ENCODE measurements at regions not wholly inside any gene's neighbourhood (a gene's known extent, or its start where the extent isn't known, plus 50 kb on each side); places are given as distances from the start of the nearest gene placed in this dataset.
"Not testable (repeated sequence)": the region's sequence is repeated elsewhere in the genome, so short reads cannot be mapped to it uniquely, and the experiment has no call there.

GRCh38 chr1:199083680-199084079 lies 444.8 kb downstream of the PTPRC start:
- H3K36me3 Mint-ChIP-seq = no peaks in the 10 kb centered on the region
- H3K27ac Mint-ChIP-seq = no peak overlapping the region
- no peaks in the 10 kb centered on the region for H3K9me3 Mint-ChIP-seq
- H3K4me1 Mint-ChIP-seq = peaks cover 12% of the 10 kb centered on the region
- DNase-seq (ENCODE audit: low spot score in 2 of 2) = no peak
- no peak for ATAC-seq
- no peak overlapping the region for H3K4me3 Mint-ChIP-seq

- no peak for ATAC-seq
- H3K36me3 Mint-ChIP-seq = no peaks in the 10 kb centered on the region
- no peak overlapping the region for H3K4me3 Mint-ChIP-seq
- DNase-seq (ENCODE audit: low spot score in 2 of 2) = no peak
- H3K4me1 Mint-ChIP-seq = peaks cover 18% of the 10 kb centered on the region
- H3K27ac Mint-ChIP-seq = no peak overlapping the region
- H3K9me3 Mint-ChIP-seq = no peaks in the 10 kb centered on the region
These were observed 445.5 kb downstream of the PTPRC start for GRCh38 chr1:199084293-199084692.

GRCh38 chr1:199085903-199086302 lies 447.1 kb downstream of the PTPRC start:
- Mint-ChIP-seq H3K4me1 (peaks cover 19% of the 10 kb centered on the region), H3K36me3 (no peaks in the 10 kb centered on the region), H3K9me3 (no peaks in the 10 kb centered on the region), H3K27ac (no peak overlapping the region), H3K4me3 (no peak overlapping the region)
- no peak for ATAC-seq
- DNase-seq (ENCODE audit: low spot score in 2 of 2) = no peak

- ATAC-seq = no peak
- DNase-seq (ENCODE audit: low spot score in 2 of 2) = no peak
- Mint-ChIP-seq H3K4me3 (no peak overlapping the region), H3K9me3 (no peaks in the 10 kb centered on the region), H3K4me1 (peaks cover 19% of the 10 kb centered on the region), H3K27ac (no peak overlapping the region), H3K36me3 (no peaks in the 10 kb centered on the region)
These were observed 448.3 kb downstream of the PTPRC start for GRCh38 chr1:199087144-199087543.

- H3K36me3 Mint-ChIP-seq = no peaks in the 10 kb centered on the region
- H3K4me1 Mint-ChIP-seq = peaks cover 19% of the 10 kb centered on the region
- H3K9me3 Mint-ChIP-seq = no peaks in the 10 kb centered on the region
- DNase-seq (ENCODE audit: low spot score in 2 of 2) (peak in 1 of 2 donors; percentile 9), ATAC-seq (peak; percentile 99)
- no peak overlapping the region for H3K4me3 Mint-ChIP-seq
- H3K27ac Mint-ChIP-seq = no peak overlapping the region
These were observed 450.7 kb downstream of the PTPRC start for GRCh38 chr1:199089393-199090122.

- not testable (repeated sequence) for H3K4me3 Mint-ChIP-seq, H3K36me3 Mint-ChIP-seq
- H3K27ac Mint-ChIP-seq = peak overlapping the region; percentile 6
These were observed 456.8 kb downstream of the PTPRC start for GRCh38 chr1:199095628-199096027.

GRCh38 chr1:199096591-199096990 lies 457.8 kb downstream of the PTPRC start:
- H3K27ac Mint-ChIP-seq = no peak overlapping the region

More at GRCh38 chr1:199095628-199096027, 456.8 kb downstream of the PTPRC start:
- not testable (repeated sequence) for ATAC-seq; DNase-seq (ENCODE audit: low spot score in 2 of 2); H3K4me1 Mint-ChIP-seq; H3K9me3 Mint-ChIP-seq

GRCh38 chr1:199098468-199098867 lies 459.6 kb downstream of the PTPRC start:
- ATAC-seq = no peak
- H3K4me3 Mint-ChIP-seq = no peak overlapping the region
- H3K4me1 Mint-ChIP-seq = peaks cover 6% of the 10 kb centered on the region
- DNase-seq (ENCODE audit: low spot score in 2 of 2) = no peak
- no peak overlapping the region for H3K27ac Mint-ChIP-seq
- no peaks in the 10 kb centered on the region for H3K36me3 Mint-ChIP-seq
- H3K9me3 Mint-ChIP-seq = no peaks in the 10 kb centered on the region

More at GRCh38 chr1:199096591-199096990, 457.8 kb downstream of the PTPRC start:
- no peak for DNase-seq (ENCODE audit: low spot score in 2 of 2)
- Mint-ChIP-seq H3K4me3 (no peak overlapping the region), H3K36me3 (no peaks in the 10 kb centered on the region), H3K4me1 (no peaks in the 10 kb centered on the region), H3K9me3 (no peaks in the 10 kb centered on the region)
- ATAC-seq = no peak

- no peak overlapping the region for H3K4me3 Mint-ChIP-seq
- no peak for ATAC-seq
These were observed 462.3 kb downstream of the PTPRC start for GRCh38 chr1:199101139-199101538.

GRCh38 chr1:199101635-199102034 lies 462.8 kb downstream of the PTPRC start:
- H3K4me1 Mint-ChIP-seq = peaks cover 6% of the 10 kb centered on the region
- H3K9me3 Mint-ChIP-seq = peaks cover 3% of the 10 kb centered on the region
- H3K4me3 Mint-ChIP-seq = no peak overlapping the region
- H3K27ac Mint-ChIP-seq = no peak overlapping the region
- DNase-seq (ENCODE audit: low spot score in 2 of 2) (no peak), ATAC-seq (no peak)
- no peaks in the 10 kb centered on the region for H3K36me3 Mint-ChIP-seq

More at GRCh38 chr1:199101139-199101538, 462.3 kb downstream of the PTPRC start:
- H3K9me3 Mint-ChIP-seq = peaks cover 3% of the 10 kb centered on the region
- H3K36me3 Mint-ChIP-seq = no peaks in the 10 kb centered on the region
- no peak for DNase-seq (ENCODE audit: low spot score in 2 of 2)
- H3K4me1 Mint-ChIP-seq = peaks cover 6% of the 10 kb centered on the region
- H3K27ac Mint-ChIP-seq = no peak overlapping the region

GRCh38 chr1:199102239-199102638 lies 463.4 kb downstream of the PTPRC start:
- Mint-ChIP-seq H3K36me3 (no peaks in the 10 kb centered on the region), H3K27ac (no peak overlapping the region), H3K9me3 (peaks cover 3% of the 10 kb centered on the region), H3K4me1 (peaks cover 6% of the 10 kb centered on the region), H3K4me3 (no peak overlapping the region)
- DNase-seq (ENCODE audit: low spot score in 2 of 2) (no peak), ATAC-seq (peak; percentile 63)

- no peak for DNase-seq (ENCODE audit: low spot score in 2 of 2)
- no peak for ATAC-seq
- Mint-ChIP-seq H3K4me1 (no peaks in the 10 kb centered on the region), H3K36me3 (no peaks in the 10 kb centered on the region), H3K27ac (no peak overlapping the region), H3K4me3 (no peak overlapping the region), H3K9me3 (peaks cover 3% of the 10 kb centered on the region)
These were observed 470.3 kb downstream of the PTPRC start for GRCh38 chr1:199109160-199109559.

- DNase-seq (ENCODE audit: low spot score in 2 of 2) = no peak
- Mint-ChIP-seq H3K9me3 (no peaks in the 10 kb centered on the region), H3K27ac (no peak overlapping the region), H3K36me3 (no peaks in the 10 kb centered on the region), H3K4me3 (no peak overlapping the region), H3K4me1 (no peaks in the 10 kb centered on the region)
- no peak for ATAC-seq
These were observed 473.5 kb downstream of the PTPRC start for GRCh38 chr1:199112365-199112764.

GRCh38 chr1:199113265-199113869 lies 474.5 kb downstream of the PTPRC start:
- DNase-seq (ENCODE audit: low spot score in 2 of 2) (peak; percentile 49 to 80), ATAC-seq (peak; percentile 79)
- Mint-ChIP-seq H3K4me3 (no peak overlapping the region), H3K4me1 (no peaks in the 10 kb centered on the region), H3K27ac (no peak overlapping the region), H3K36me3 (no peaks in the 10 kb centered on the region), H3K9me3 (no peaks in the 10 kb centered on the region)

- no peaks in the 10 kb centered on the region for H3K9me3 Mint-ChIP-seq
- H3K4me3 Mint-ChIP-seq = no peak overlapping the region
- no peak for ATAC-seq
- no peak for DNase-seq (ENCODE audit: low spot score in 2 of 2)
- H3K36me3 Mint-ChIP-seq = no peaks in the 10 kb centered on the region
- H3K27ac Mint-ChIP-seq = no peak overlapping the region
- no peaks in the 10 kb centered on the region for H3K4me1 Mint-ChIP-seq
These were observed 477.6 kb downstream of the PTPRC start for GRCh38 chr1:199116488-199116887.

- H3K27ac Mint-ChIP-seq = no peak overlapping the region
- no peaks in the 10 kb centered on the region for H3K36me3 Mint-ChIP-seq
- no peak overlapping the region for H3K4me3 Mint-ChIP-seq
- DNase-seq (ENCODE audit: low spot score in 2 of 2) (no peak), ATAC-seq (no peak)
- H3K9me3 Mint-ChIP-seq = no peaks in the 10 kb centered on the region
- H3K4me1 Mint-ChIP-seq = peaks cover 11% of the 10 kb centered on the region
These were observed 482.2 kb downstream of the PTPRC start for GRCh38 chr1:199121047-199121446.

All from stimulated activated effector memory CD8-positive, alpha-beta T cell treated with anti-CD3 and anti-CD28 coated beads, Interleukin-12 subunit alpha, Interleukin-12 subunit beta, amount 100 ng/mL, for 72 hours (primary cell).